ENCODE measurements at regions not wholly inside any gene's neighbourhood (a gene's known extent, or its start where the extent isn't known, plus 50 kb on each side); places are given as distances from the start of the nearest gene placed in this dataset.

DNA sequence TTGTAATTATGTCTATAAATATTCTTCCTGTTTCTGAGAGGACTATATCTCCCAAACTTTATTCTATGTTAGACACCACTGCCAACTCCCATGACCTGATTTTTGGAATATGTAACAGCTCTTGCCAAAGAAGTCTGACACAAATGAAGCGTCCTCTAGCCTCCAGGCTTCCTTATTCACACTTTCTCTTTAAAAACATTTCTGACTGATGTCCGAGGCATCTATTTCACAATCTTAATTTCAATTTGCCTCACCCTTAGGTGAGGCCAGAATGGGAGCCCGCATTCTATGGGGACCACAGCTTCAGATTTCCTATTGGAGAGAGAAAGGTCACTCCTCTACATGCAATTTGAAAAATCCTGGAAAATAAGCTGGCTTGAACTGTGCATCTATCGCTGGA lies 873.2 kb downstream of the GATA3 start:
- no peaks in the 10 kb centered on the region for H3K36me3 ChIP-seq (ENCODE audit: control insufficient read depth in 1 of 2, insufficient read depth in 2 of 2, low read length in 2 of 2)
- no peak for TF ChIP-seq SRF (IDR thresholded peaks at IDR 0.05; ENCODE audit: low read depth)
- no peak for TF ChIP-seq EGR1 (IDR thresholded peaks at IDR 0.05; ENCODE audit: low read depth)
- no peak for TF ChIP-seq POLR2A (IDR thresholded peaks at IDR 0.05; ENCODE audit: borderline replicate concordance, extremely low read depth, insufficient read depth, insufficient read length)
- TF ChIP-seq CTCF (IDR thresholded peaks at IDR 0.05 in 2 of 3, conservative IDR thresholded peaks at IDR 0.05 in 1 of 3; ENCODE audit: borderline replicate concordance in 1 of 3, insufficient read depth in 1 of 3, low read depth in 2 of 3, low read length in 2 of 3): no peak
- no peak for TF ChIP-seq YY1 (IDR thresholded peaks at IDR 0.05; ENCODE audit: extremely low read depth, insufficient replicate concordance, low read depth, low read length)
- no peak for TF ChIP-seq POLR2AphosphoS5 (IDR thresholded peaks at IDR 0.05; ENCODE audit: low read depth, low read length)
- TF ChIP-seq FOSL1 (IDR thresholded peaks at IDR 0.05; ENCODE audit: low read depth): no peak
- no peak for TF ChIP-seq EZH2phosphoT487 (IDR thresholded peaks at IDR 0.05; ENCODE audit: borderline replicate concordance)
- H3K4me1 ChIP-seq (ENCODE audit: control insufficient read depth in 1 of 2, insufficient read depth in 2 of 2, low read length in 2 of 2): no peaks in the 10 kb centered on the region
- H2AFZ ChIP-seq (ENCODE audit: low read depth, low read length, poor library complexity, severe bottlenecking): no peak overlapping the region
- no peaks in the 10 kb centered on the region for H3K79me2 ChIP-seq (ENCODE audit: insufficient read depth, low read length)
- H3K4me3 ChIP-seq (replicated peaks in 1 of 2; ENCODE audit: low read depth in 1 of 2, low read length in 2 of 2): no peak overlapping the region
- H4K20me1 ChIP-seq (ENCODE audit: insufficient read depth): no peaks in the 10 kb centered on the region
- intact Hi-C loops (cut with micrococcal nuclease): no loop called here
- BruUV-seq (replicated peaks): no TSS peak
- H3K9ac ChIP-seq (ENCODE audit: low read length): no peak overlapping the region
- H3K4me2 ChIP-seq (ENCODE audit: low read length): no peak overlapping the region
- no peak for ATAC-seq
- ChIA-PET POLR2A (no interaction called here), RAD21 (ENCODE audit: low non-redundant PET in 1 of 2, low total read pairs in 2 of 2, uncharacterized antibody in 2 of 2, unreplicated experiment in 2 of 2) (no interaction called here), CTCF (no interaction called here)
- no peaks in the 10 kb centered on the region for H3K9me2 ChIP-seq (ENCODE audit: insufficient read depth)
- H3K9me3 ChIP-seq (ENCODE audit: control insufficient read depth in 1 of 2, insufficient read depth in 1 of 2, low read depth in 1 of 2, low read length in 2 of 2): peaks cover 3 to 27% of the 10 kb centered on the region in 2 experiments; a peak in 2 of 4 replicates
- H3K27me3 ChIP-seq (ENCODE audit: insufficient read depth, low read length): no peaks in the 10 kb centered on the region
- DNase-seq (ENCODE audit: low read depth, low spot score): no peak
- no peak overlapping the region for H3K27ac ChIP-seq (ENCODE audit: low read depth, low read length)

DNA sequence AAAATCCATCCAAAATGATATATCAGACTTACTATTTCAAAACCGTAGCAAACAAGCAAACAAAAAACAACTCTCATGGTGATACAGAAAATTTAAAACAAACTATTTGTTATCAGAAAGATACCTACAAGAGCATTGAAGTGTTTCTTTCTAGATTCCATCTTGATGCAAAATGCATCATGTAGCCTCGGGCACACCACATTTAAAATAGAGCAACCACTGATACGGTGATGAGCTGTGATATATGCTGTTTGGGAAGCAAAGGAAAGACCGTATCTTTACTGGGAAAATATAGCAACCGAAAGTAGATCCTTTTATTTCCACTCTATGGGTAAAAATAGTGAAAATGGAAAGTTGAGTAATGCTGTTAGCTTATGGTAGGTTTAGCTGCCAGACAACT lies 892.0 kb downstream of the GATA3 start:
- RAD21 ChIA-PET (ENCODE audit: low non-redundant PET in 1 of 2, low total read pairs in 2 of 2, uncharacterized antibody in 2 of 2, unreplicated experiment in 2 of 2): no interaction called here
- no peak for TF ChIP-seq EZH2phosphoT487 (IDR thresholded peaks at IDR 0.05; ENCODE audit: borderline replicate concordance)
- TF ChIP-seq SRF (IDR thresholded peaks at IDR 0.05; ENCODE audit: low read depth): no peak
- no peak for TF ChIP-seq TCF7L2 (IDR thresholded peaks at IDR 0.05; ENCODE audit: borderline replicate concordance, extremely low read depth, insufficient read depth, insufficient read length)
- no peak for TF ChIP-seq POLR2A (IDR thresholded peaks at IDR 0.05; ENCODE audit: borderline replicate concordance, extremely low read depth, insufficient read depth, insufficient read length)
- TF ChIP-seq EZH2 (IDR thresholded peaks at IDR 0.05): no peak
- no peak for TF ChIP-seq CTCF (IDR thresholded peaks at IDR 0.05 in 2 of 3, conservative IDR thresholded peaks at IDR 0.05 in 1 of 3; ENCODE audit: borderline replicate concordance in 1 of 3, insufficient read depth in 1 of 3, low read depth in 2 of 3, low read length in 2 of 3)
- no peak for TF ChIP-seq ZFX (IDR thresholded peaks at IDR 0.05)
- no peak for TF ChIP-seq RAD21 (IDR thresholded peaks at IDR 0.05; ENCODE audit: low read depth)
- TF ChIP-seq ZNF274 (IDR thresholded peaks at IDR 0.05; ENCODE audit: low read depth, low read length): no peak
- TF ChIP-seq SIN3A (IDR thresholded peaks at IDR 0.05; ENCODE audit: low read depth): no peak
- TF ChIP-seq, protein P1, sequence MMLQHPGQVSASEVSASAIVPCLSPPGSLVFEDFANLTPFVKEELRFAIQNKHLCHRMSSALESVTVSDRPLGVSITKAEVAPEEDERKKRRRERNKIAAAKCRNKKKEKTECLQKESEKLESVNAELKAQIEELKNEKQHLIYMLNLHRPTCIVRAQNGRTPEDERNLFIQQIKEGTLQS (IDR thresholded peaks at IDR 0.05): no peak
- no peak for TF ChIP-seq SP1 (IDR thresholded peaks at IDR 0.05; ENCODE audit: low read depth)
- Histone ChIP-seq H3K9me2 (ENCODE audit: insufficient read depth) (no peaks in the 10 kb centered on the region), H3K36me3 (ENCODE audit: control insufficient read depth in 1 of 2, insufficient read depth in 2 of 2, low read length in 2 of 2) (no peaks in the 10 kb centered on the region), H3K27ac (ENCODE audit: low read depth, low read length) (no peak overlapping the region), H3K79me2 (ENCODE audit: insufficient read depth, low read length) (no peaks in the 10 kb centered on the region), H2AFZ (ENCODE audit: low read depth, low read length, poor library complexity, severe bottlenecking) (no peak overlapping the region), H3K4me3 (replicated peaks in 1 of 2; ENCODE audit: low read depth in 1 of 2, low read length in 2 of 2) (no peak overlapping the region), H3K9ac (ENCODE audit: low read length) (no peak overlapping the region), H3K4me2 (ENCODE audit: low read length) (no peak overlapping the region), H3K4me1 (ENCODE audit: control insufficient read depth in 1 of 2, insufficient read depth in 2 of 2, low read length in 2 of 2) (no peaks in the 10 kb centered on the region), H3K27me3 (ENCODE audit: insufficient read depth, low read length) (no peaks in the 10 kb centered on the region), H4K20me1 (ENCODE audit: insufficient read depth) (no peaks in the 10 kb centered on the region), H3K9me3 (ENCODE audit: control insufficient read depth in 1 of 2, insufficient read depth in 1 of 2, low read depth in 1 of 2, low read length in 2 of 2) (peaks cover 6 to 23% of the 10 kb centered on the region in 2 experiments; a peak in 2 of 4 replicates)
- ATAC-seq (no peak), DNase-seq (ENCODE audit: low read depth, low spot score) (no peak)
- POLR2A ChIA-PET: no interaction called here
- CTCF ChIA-PET: no interaction called here
- intact Hi-C loops (cut with micrococcal nuclease): no loop called here
- BruUV-seq (replicated peaks): no TSS peak

All from HCT116 (cell line).